HFFc6 (cell line): ENCODE measurements at regions not wholly inside any gene's neighbourhood (a gene's known extent, or its start where the extent isn't known, plus 50 kb on each side); places are given as distances from the start of the nearest gene placed in this dataset.

Source experiments
- DNase-seq: peaks from one replicate; pipeline ENCODE4 v3.0.0-alpha.2; 2018
- H3K27ac Mint-ChIP-seq: 2 replicates; pipeline ENCODE4 v1.8.0; 2020; ENCODE audit warnings: mild to moderate bottlenecking, mixed read lengths
- H3K27me3 Mint-ChIP-seq: 2 replicates; pipeline ENCODE4 v1.8.0; 2021; ENCODE audit warnings: mild to moderate bottlenecking, moderate library complexity, mixed read lengths; ENCODE audit not compliant: insufficient read depth
- H3K36me3 Mint-ChIP-seq: 2 replicates; pipeline ENCODE4 v1.8.0; 2021; ENCODE audit warnings: low read depth, mixed read lengths
- H3K4me1 Mint-ChIP-seq: 2 replicates; pipeline ENCODE4 v1.8.0; 2020; ENCODE audit warnings: low read depth, mixed read lengths
- H3K4me3 Mint-ChIP-seq: 2 replicates; pipeline ENCODE4 v1.8.0; 2020; ENCODE audit warnings: mild to moderate bottlenecking, moderate library complexity, mixed read lengths
- H3K9me3 Mint-ChIP-seq: 2 replicates; pipeline ENCODE4 v1.8.0; 2020; ENCODE audit warnings: mild to moderate bottlenecking, mixed read lengths
- CTCF ChIP-seq: fragments of 200-600 bp; sonication (generic); IDR thresholded peaks from 2 replicates; pipeline ENCODE4 v1.5.0; 2021; ENCODE audit warnings: antibody characterized with exemption, mild to moderate bottlenecking

GRCh38 chr11:107243929-107244328, 213.7 kb downstream of the CWF19L2 start:
- no peaks in the 10 kb centered on the region for H3K4me1 Mint-ChIP-seq
- no peak for DNase-seq

GRCh38 chr11:107232451-107232850, 214.2 kb upstream of the GUCY1A2 start:
- no peak overlapping the region for H3K4me3 Mint-ChIP-seq
- H3K27me3 Mint-ChIP-seq: no peaks in the 10 kb centered on the region; the same call in 1 of the 2 replicates
- DNase-seq: no peak
- no peaks in the 10 kb centered on the region for H3K36me3 Mint-ChIP-seq
- H3K27ac Mint-ChIP-seq: no peak overlapping the region
- H3K4me1 Mint-ChIP-seq: no peaks in the 10 kb centered on the region
- no peak for TF ChIP-seq CTCF
- H3K9me3 Mint-ChIP-seq: peaks cover 48% of the 10 kb centered on the region

More at GRCh38 chr11:107243929-107244328, 213.7 kb downstream of the CWF19L2 start:
- Mint-ChIP-seq H3K27me3 (no peaks in the 10 kb centered on the region), H3K4me3 (no peak overlapping the region), H3K27ac (no peak overlapping the region), H3K9me3 (peaks cover 9% of the 10 kb centered on the region), H3K36me3 (no peaks in the 10 kb centered on the region)
- TF ChIP-seq CTCF: no peak

- H3K27ac Mint-ChIP-seq: no peak overlapping the region
- H3K27me3 Mint-ChIP-seq: peaks cover 1% of the 10 kb centered on the region
- TF ChIP-seq CTCF: no peak
- H3K36me3 Mint-ChIP-seq: no peaks in the 10 kb centered on the region
- peaks cover 53% of the 10 kb centered on the region for H3K9me3 Mint-ChIP-seq
- DNase-seq: no peak
- H3K4me1 Mint-ChIP-seq: no peaks in the 10 kb centered on the region
- no peak overlapping the region for H3K4me3 Mint-ChIP-seq
These were observed 206.6 kb upstream of the GUCY1A2 start for GRCh38 chr11:107224836-107225235.

GRCh38 chr11:107222916-107223460, 204.7 kb upstream of the GUCY1A2 start:
- TF ChIP-seq CTCF: no peak
- Mint-ChIP-seq H3K4me3 (no peak overlapping the region), H3K27me3 (peaks cover 1% of the 10 kb centered on the region; the same call in 1 of the 2 replicates), H3K27ac (no peak overlapping the region), H3K4me1 (no peaks in the 10 kb centered on the region), H3K9me3 (peaks cover 47% of the 10 kb centered on the region), H3K36me3 (no peaks in the 10 kb centered on the region)
- no peak for DNase-seq

GRCh38 chr11:107222431-107222830, 204.2 kb upstream of the GUCY1A2 start:
- H3K27me3 Mint-ChIP-seq: peaks cover 1% of the 10 kb centered on the region; the same call in 1 of the 2 replicates
- DNase-seq: no peak
- H3K36me3 Mint-ChIP-seq: no peaks in the 10 kb centered on the region
- H3K27ac Mint-ChIP-seq: no peak overlapping the region
- TF ChIP-seq CTCF: no peak
- no peaks in the 10 kb centered on the region for H3K4me1 Mint-ChIP-seq
- H3K4me3 Mint-ChIP-seq: no peak overlapping the region
- peaks cover 43% of the 10 kb centered on the region for H3K9me3 Mint-ChIP-seq
